Glutamatergic neuron (in vitro differentiated cells): ENCODE measurements at regions not wholly inside any gene's neighbourhood (a gene's known extent, or its start where the extent isn't known, plus 50 kb on each side); places are given as distances from the start of the nearest gene placed in this dataset.

Experiments
- DNase-seq: peaks from one replicate; pipeline ENCODE4 v3.0.0; 2022
- H3K27ac Mint-ChIP-seq: one replicate; pipeline ENCODE4 v1.8.0; 2020; ENCODE audit warnings: mild to moderate bottlenecking, mixed read lengths, inconsistent platforms; ENCODE audit not compliant: unreplicated experiment
- H3K27me3 Mint-ChIP-seq: one replicate; pipeline ENCODE4 v1.8.0; 2020; ENCODE audit warnings: mild to moderate bottlenecking, moderate library complexity, mixed read lengths, inconsistent platforms; ENCODE audit not compliant: unreplicated experiment
- H3K36me3 Mint-ChIP-seq: one replicate; pipeline ENCODE4 v1.8.0; 2020; ENCODE audit warnings: mild to moderate bottlenecking, mixed read lengths, inconsistent platforms; ENCODE audit not compliant: unreplicated experiment
- H3K4me1 Mint-ChIP-seq: one replicate; pipeline ENCODE4 v1.8.0; 2020; ENCODE audit warnings: mild to moderate bottlenecking, low read depth, mixed read lengths, inconsistent platforms; ENCODE audit not compliant: unreplicated experiment
- H3K4me3 Mint-ChIP-seq: one replicate; pipeline ENCODE4 v1.8.0; 2020; ENCODE audit warnings: mild to moderate bottlenecking, mixed read lengths, inconsistent platforms; ENCODE audit not compliant: unreplicated experiment
- H3K9me3 Mint-ChIP-seq: one replicate; pipeline ENCODE4 v1.8.0; 2020; ENCODE audit warnings: mild to moderate bottlenecking, moderate library complexity, mixed read lengths, inconsistent platforms; ENCODE audit not compliant: unreplicated experiment
- CTCF ChIP-seq: fragments of 200-600 bp; sonication (generic); IDR thresholded peaks from one replicate; pipeline ENCODE4 v1.5.0; 2021; ENCODE audit not compliant: partially characterized antibody, unreplicated experiment

- TF ChIP-seq CTCF: no peak
- no peaks in the 10 kb centered on the region for H3K27me3 Mint-ChIP-seq
- no peak overlapping the region for H3K27ac Mint-ChIP-seq
These were observed 801.2 kb upstream of the ARPP21 start for GRCh38 chr3:34837848-34838741.

GRCh38 chr3:34842706-34843480, 796.4 kb upstream of the ARPP21 start:
- no peak overlapping the region for H3K27ac Mint-ChIP-seq
- no peaks in the 10 kb centered on the region for H3K36me3 Mint-ChIP-seq
- H3K4me1 Mint-ChIP-seq: peaks cover 21% of the 10 kb centered on the region
- H3K4me3 Mint-ChIP-seq: no peak overlapping the region
- H3K9me3 Mint-ChIP-seq: peaks cover 1% of the 10 kb centered on the region
- DNase-seq: no peak
- no peak for TF ChIP-seq CTCF
- no peaks in the 10 kb centered on the region for H3K27me3 Mint-ChIP-seq

More at GRCh38 chr3:34837848-34838741, 801.2 kb upstream of the ARPP21 start:
- Mint-ChIP-seq H3K36me3 (no peaks in the 10 kb centered on the region), H3K4me1 (peaks cover 5% of the 10 kb centered on the region), H3K9me3 (no peaks in the 10 kb centered on the region), H3K4me3 (no peak overlapping the region)
- no peak for DNase-seq

- no peak for TF ChIP-seq CTCF
- Mint-ChIP-seq H3K4me3 (no peak overlapping the region), H3K4me1 (peaks cover 21% of the 10 kb centered on the region), H3K27ac (no peak overlapping the region), H3K27me3 (no peaks in the 10 kb centered on the region), H3K9me3 (peaks cover 1% of the 10 kb centered on the region), H3K36me3 (no peaks in the 10 kb centered on the region)
- DNase-seq: no peak
These were observed 795.1 kb upstream of the ARPP21 start for GRCh38 chr3:34844323-34844620.

DNA sequence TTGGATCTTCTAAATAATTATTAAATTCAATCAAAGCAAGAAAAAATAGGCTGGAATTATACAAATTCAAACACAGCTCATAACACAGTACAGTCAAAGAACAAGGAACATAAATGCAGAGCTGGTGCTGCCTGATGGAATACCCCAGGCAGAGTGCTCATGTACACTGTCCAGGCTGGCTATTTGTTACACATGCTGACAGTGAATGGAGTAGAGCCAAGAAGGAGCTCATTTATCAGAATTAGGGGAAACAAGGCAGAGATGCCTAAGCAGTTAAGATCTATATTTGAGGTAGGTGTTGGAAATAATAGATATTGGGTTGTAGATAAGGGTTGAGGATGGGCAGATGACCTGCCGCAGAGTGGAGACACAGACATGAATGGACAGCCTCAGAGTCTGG, 788.2 kb upstream of the ARPP21 start:
- Mint-ChIP-seq H3K27ac (no peak overlapping the region), H3K4me3 (no peak overlapping the region), H3K9me3 (peaks cover 3% of the 10 kb centered on the region), H3K36me3 (no peaks in the 10 kb centered on the region), H3K4me1 (peaks cover 22% of the 10 kb centered on the region), H3K27me3 (no peaks in the 10 kb centered on the region)
- DNase-seq: no peak
- no peak for TF ChIP-seq CTCF
